SK-N-SH (cell line): ENCODE measurements at regions not wholly inside any gene's neighbourhood (a gene's known extent, or its start where the extent isn't known, plus 50 kb on each side); places are given as distances from the start of the nearest gene placed in this dataset.

Experiments used
- CTCF ChIA-PET: fragments of 300-600, 350-600 bp; formaldehyde crosslinking; extraction: SDS; loops from one replicate; lab custom pipeline; 2021; lab: Yijun Ruan, JAX
- POLR2A ChIA-PET: fragments of 350-600 bp; sonication (Branson Sonifier 250); formaldehyde crosslinking; extraction: SDS; loops from one replicate; lab custom pipeline; 2020; ENCODE audit warnings: antibody characterized with exemption, inconsistent platforms; lab: Yijun Ruan, JAX
- DNase-seq: peaks from one replicate; pipeline ENCODE4 v3.0.0; 2012
- H2AFZ ChIP-seq: fragments of 200-600 bp; sonication (generic); 2 replicates; pipeline ENCODE4 v1.8.1; 2016; ENCODE audit warnings: antibody characterized with exemption, mild to moderate bottlenecking, low read depth
- H3F3A ChIP-seq: fragments of 200-600 bp; sonication (generic); replicated peaks from 2 replicates; pipeline ENCODE3; 2016; ENCODE audit warnings: antibody characterized with exemption, mild to moderate bottlenecking; ENCODE audit not compliant: insufficient read depth
- H3K27ac ChIP-seq, 2 experiments: fragments of 200-500 bp in 1 of 2; fragments of 200-600 bp in 1 of 2; sonication (Bioruptor generic) in 1 of 2; sonication (generic), shearing (Covaris generic) in 1 of 2; 2 replicates each; pipeline versions ENCODE4 v1.5.1 to v1.6.1; 2014 to 2016; ENCODE audit warnings: low read depth in 2 of 2, inconsistent platforms in 1 of 2, low read length in 1 of 2, mild to moderate bottlenecking in 1 of 2, mixed read lengths in 1 of 2
- H3K27me3 ChIP-seq: fragments of 200-600 bp; sonication (generic), shearing (Covaris generic); 2 replicates; pipeline ENCODE4 v1.6.1; 2016; ENCODE audit warnings: mixed run types; ENCODE audit not compliant: insufficient read depth
- H3K36me3 ChIP-seq, 2 experiments: fragments of 200-500 bp in 1 of 2; fragments of 200-600 bp in 1 of 2; sonication (Bioruptor generic) in 1 of 2; sonication (generic) in 1 of 2; replicated peaks in 1 of 2; 2 replicates each; pipeline versions ENCODE3 to v1.5.1; 2014 to 2016; ENCODE audit warnings: low read length in 1 of 2, mild to moderate bottlenecking in 1 of 2; ENCODE audit not compliant: insufficient read depth in 2 of 2, control insufficient read depth in 1 of 2
- H3K4me1 ChIP-seq, 2 experiments: fragments of 200-500 bp in 1 of 2; fragments of 200-600 bp in 1 of 2; sonication (Bioruptor generic) in 1 of 2; sonication (generic), shearing (Covaris generic) in 1 of 2; 2 replicates each; pipeline versions ENCODE4 v1.5.1 to v1.6.1; 2014 to 2016; ENCODE audit warnings: low read depth in 1 of 2, low read length in 1 of 2, mixed run types in 1 of 2; ENCODE audit not compliant: insufficient read depth in 2 of 2, control insufficient read depth in 1 of 2
- H3K4me2 ChIP-seq: fragments of 200-600 bp; sonication (generic), shearing (Covaris generic); 2 replicates; pipeline ENCODE4 v1.6.1; 2017; ENCODE audit warnings: mixed run types
- H3K4me3 ChIP-seq, 2 experiments: fragments of 200-500 bp in 1 of 2; fragments of 200-600 bp in 1 of 2; sonication (Bioruptor generic) in 1 of 2; sonication (generic), shearing (Covaris generic) in 1 of 2; 2 replicates each; pipeline versions ENCODE4 v1.5.1 to v1.8.1; 2014 to 2016; ENCODE audit warnings: low read depth in 2 of 2, inconsistent platforms in 1 of 2, low read length in 1 of 2, mild to moderate bottlenecking in 1 of 2, mixed read lengths in 1 of 2, moderate library complexity in 1 of 2
- H3K79me2 ChIP-seq: fragments of 200-600 bp; sonication (generic); 2 replicates; pipeline ENCODE4 v1.8.1; 2017; ENCODE audit warnings: mild to moderate bottlenecking; ENCODE audit not compliant: insufficient read depth
- H3K9ac ChIP-seq: fragments of 200-600 bp; sonication (generic); 2 replicates; pipeline ENCODE4 v1.6.1; 2017; ENCODE audit warnings: mixed run types
- H3K9me2 ChIP-seq: fragments of 200-600 bp; sonication (generic); 2 replicates; pipeline ENCODE4 v1.6.1; 2017; ENCODE audit warnings: mixed run types
- H3K9me3 ChIP-seq: fragments of 200-600 bp; sonication (generic); 2 replicates; pipeline ENCODE4 v1.6.1; 2017; ENCODE audit warnings: mixed run types, mild to moderate bottlenecking, moderate library complexity
- H4K20me1 ChIP-seq: fragments of 200-600 bp; sonication (generic); 2 replicates; pipeline ENCODE4 v1.6.1; 2017; ENCODE audit warnings: mild to moderate bottlenecking, mixed run types; ENCODE audit not compliant: insufficient read depth
- IRF3 ChIP-seq: fragments of 150-350 bp; IDR thresholded peaks from 2 replicates; pipeline ENCODE4 v1.6.1; 2016; ENCODE audit warnings: mild to moderate bottlenecking, low read depth, low read length
- JUND ChIP-seq: IDR thresholded peaks from 2 replicates; pipeline ENCODE4 v1.4.0; 2012
- NRF1 ChIP-seq: IDR thresholded peaks from 2 replicates; pipeline ENCODE4 v1.6.1; 2012; ENCODE audit warnings: low read depth, mild to moderate bottlenecking, low read length
- RAD21 ChIP-seq: IDR thresholded peaks from 2 replicates; pipeline ENCODE4 v1.6.1; 2012; ENCODE audit warnings: mild to moderate bottlenecking, low read length
- REST ChIP-seq: IDR thresholded peaks from 2 replicates; pipeline ENCODE4 v1.6.1; 2012; ENCODE audit warnings: mild to moderate bottlenecking, low read depth, low read length, moderate library complexity
- RFX5 ChIP-seq: IDR thresholded peaks from 2 replicates; pipeline ENCODE4 v1.6.1; 2012; ENCODE audit warnings: mild to moderate bottlenecking, improper control_type of control experiment, low read length
- SMC3 ChIP-seq: IDR thresholded peaks from 2 replicates; pipeline ENCODE4 v1.6.1; 2012; ENCODE audit warnings: low read depth, low read length, improper control_type of control experiment
- TCF12 ChIP-seq: IDR thresholded peaks from 2 replicates; pipeline ENCODE4 v1.4.0; 2012
- TEAD4 ChIP-seq: IDR thresholded peaks from 2 replicates; pipeline ENCODE4 v1.4.0; 2012; ENCODE audit warnings: mild to moderate bottlenecking, borderline replicate concordance; ENCODE audit not compliant: insufficient read depth
- USF1 ChIP-seq: IDR thresholded peaks from 2 replicates; pipeline ENCODE4 v1.4.0; 2012; ENCODE audit warnings: low read depth, borderline replicate concordance
- YY1 ChIP-seq: IDR thresholded peaks from 2 replicates; pipeline ENCODE4 v1.4.0; 2012; ENCODE audit warnings: low read depth, mild to moderate bottlenecking
- WGBS: methylation state at CpG from one replicate; pipeline ENCODE4 v1.1.6; 2017; ENCODE audit warnings: low lambda C conversion rate; 5-methylcytosine and 5-hydroxymethylcytosine counted together

GRCh38 chr3:3446251-3446650 is 266.8 kb upstream of the CRBN start:
- Histone ChIP-seq H3K9ac (no peak overlapping the region), H3F3A (no peaks in the 10 kb centered on the region), H3K4me3 (no peak overlapping the region), H4K20me1 (no peaks in the 10 kb centered on the region), H3K4me2 (no peak overlapping the region), H2AFZ (no peak overlapping the region), H3K79me2 (no peaks in the 10 kb centered on the region), H3K36me3 (no peaks in the 10 kb centered on the region), H3K27ac (no peak overlapping the region), H3K9me2 (no peaks in the 10 kb centered on the region), H3K27me3 (no peaks in the 10 kb centered on the region), H3K9me3 (no peaks in the 10 kb centered on the region), H3K4me1 (no peaks in the 10 kb centered on the region)
- ChIA-PET CTCF (no interaction called here), POLR2A (no interaction called here)
- no peak for DNase-seq
- TF ChIP-seq TEAD4 (no peak), NRF1 (no peak), YY1 (no peak), REST (no peak), IRF3 (no peak), SMC3 (no peak), RFX5 (no peak), JUND (no peak)
- WGBS: under 1% methylated on average over 4 of the region's 4 CpGs

- Histone ChIP-seq H3K79me2 (no peaks in the 10 kb centered on the region), H3K9ac (no peak overlapping the region), H3F3A (no peaks in the 10 kb centered on the region), H3K4me3 (no peak overlapping the region), H4K20me1 (no peaks in the 10 kb centered on the region), H3K27me3 (no peaks in the 10 kb centered on the region), H3K9me3 (no peaks in the 10 kb centered on the region), H3K9me2 (no peaks in the 10 kb centered on the region), H2AFZ (no peak overlapping the region), H3K4me2 (no peak overlapping the region), H3K27ac (no peak overlapping the region), H3K36me3 (no peaks in the 10 kb centered on the region), H3K4me1 (no peaks in the 10 kb centered on the region)
- ChIA-PET POLR2A (no interaction called here), CTCF (no interaction called here)
- no peak for TF ChIP-seq USF1
- TF ChIP-seq REST: no peak
- no peak for TF ChIP-seq RAD21
- TF ChIP-seq IRF3: no peak
- no peak for TF ChIP-seq TCF12
- 0% methylated on average over 3 of the region's 3 CpGs for WGBS
- DNase-seq: no peak
These were observed 264.0 kb upstream of the CRBN start for GRCh38 chr3:3443482-3443881.
